ENCODE measurements at regions not wholly inside any gene's neighbourhood (a gene's known extent, or its start where the extent isn't known, plus 50 kb on each side); places are given as distances from the start of the nearest gene placed in this dataset.
A peak's percentile ranks its signal among the peaks of the same experiment; 100 is the strongest.

GRCh38 chr15:58306591-58307312 is 125.0 kb upstream of the LIPC start (continued):
- TF ChIP-seq YY1 (IDR thresholded peaks at IDR 0.05), result peak; percentile 94
- peak; percentile 97 for TF ChIP-seq SP1 (IDR thresholded peaks at IDR 0.05)

DNA sequence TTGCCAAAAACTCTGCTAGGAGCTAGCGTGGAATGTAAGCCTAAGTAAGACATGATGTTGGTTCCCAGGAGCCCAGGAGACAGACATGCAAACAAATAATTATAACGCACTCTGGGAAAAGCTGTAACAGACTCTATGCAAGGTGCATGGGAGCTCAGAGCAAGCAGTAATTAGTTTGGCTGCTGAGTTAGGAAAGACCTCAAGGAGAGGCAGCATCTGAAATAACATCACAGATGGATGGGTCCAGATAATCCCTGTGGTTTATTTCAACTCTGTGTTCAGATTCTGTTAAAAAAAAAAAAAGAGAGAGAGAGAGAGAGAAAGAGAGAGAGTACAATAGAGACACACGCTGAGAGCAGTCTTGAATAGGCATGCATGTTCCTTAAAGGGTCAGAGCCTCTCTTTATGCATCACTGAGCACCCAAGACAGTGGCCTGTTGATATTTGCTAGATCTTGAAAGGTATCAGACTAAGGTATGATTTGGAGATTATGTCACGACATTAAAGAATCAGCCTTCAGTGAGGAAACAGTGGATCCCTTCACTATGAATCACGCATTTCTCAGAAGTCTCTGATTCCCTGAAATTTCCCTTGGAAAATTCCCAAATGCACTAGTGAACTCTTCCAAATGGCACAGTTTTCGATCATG is 124.4 kb upstream of the LIPC start:
- 49% methylated on average over 6 of the region's 6 CpGs for WGBS
- H3K27ac ChIP-seq (ENCODE audit: low read depth in 1 of 2, low read length in 2 of 2), result peak overlapping the region; percentile 84 to 89
- peak overlapping the region in 1 of 2 donors; percentile 55 for H3K9ac ChIP-seq (ENCODE audit: low read depth in 1 of 2, low read length in 2 of 2)
- TF ChIP-seq NR2F2 (IDR thresholded peaks at IDR 0.05) (no peak), RXRA (IDR thresholded peaks at IDR 0.05) (peak in 1 of 2 donors; percentile 41), FOXA1 (IDR thresholded peaks at IDR 0.05) (no peak), RAD21 (IDR thresholded peaks at IDR 0.05) (peak in 1 of 2 donors; percentile 10), HNF4A (conservative IDR thresholded peaks at IDR 0.05) (peak in 1 of 2 donors; percentile 37), HNF4G (IDR thresholded peaks at IDR 0.05) (no peak), YY1 (IDR thresholded peaks at IDR 0.05) (peak; percentile 29), FOXA2 (IDR thresholded peaks at IDR 0.05) (no peak), TAF1 (conservative IDR thresholded peaks at IDR 0.05) (no peak), EGR1 (IDR thresholded peaks at IDR 0.05; ENCODE audit: low read depth in 2 of 2) (no peak), JUND (IDR thresholded peaks at IDR 0.05) (peak in 1 of 2 donors; percentile 36)
- TF ChIP-seq, protein P1, sequence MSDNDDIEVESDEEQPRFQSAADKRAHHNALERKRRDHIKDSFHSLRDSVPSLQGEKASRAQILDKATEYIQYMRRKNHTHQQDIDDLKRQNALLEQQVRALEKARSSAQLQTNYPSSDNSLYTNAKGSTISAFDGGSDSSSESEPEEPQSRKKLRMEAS (IDR thresholded peaks at IDR 0.05), result peak; percentile 25
- TF ChIP-seq, protein P2, sequence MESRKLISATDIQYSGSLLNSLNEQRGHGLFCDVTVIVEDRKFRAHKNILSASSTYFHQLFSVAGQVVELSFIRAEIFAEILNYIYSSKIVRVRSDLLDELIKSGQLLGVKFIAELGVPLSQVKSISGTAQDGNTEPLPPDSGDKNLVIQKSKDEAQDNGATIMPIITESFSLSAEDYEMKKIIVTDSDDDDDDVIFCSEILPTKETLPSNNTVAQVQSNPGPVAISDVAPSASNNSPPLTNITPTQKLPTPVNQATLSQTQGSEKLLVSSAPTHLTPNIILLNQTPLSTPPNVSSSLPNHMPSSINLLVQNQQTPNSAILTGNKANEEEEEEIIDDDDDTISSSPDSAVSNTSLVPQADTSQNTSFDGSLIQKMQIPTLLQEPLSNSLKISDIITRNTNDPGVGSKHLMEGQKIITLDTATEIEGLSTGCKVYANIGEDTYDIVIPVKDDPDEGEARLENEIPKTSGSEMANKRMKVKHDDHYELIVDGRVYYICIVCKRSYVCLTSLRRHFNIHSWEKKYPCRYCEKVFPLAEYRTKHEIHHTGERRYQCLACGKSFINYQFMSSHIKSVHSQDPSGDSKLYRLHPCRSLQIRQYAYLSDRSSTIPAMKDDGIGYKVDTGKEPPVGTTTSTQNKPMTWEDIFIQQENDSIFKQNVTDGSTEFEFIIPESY (IDR thresholded peaks at IDR 0.05), result no peak
- TF ChIP-seq, protein P3, sequence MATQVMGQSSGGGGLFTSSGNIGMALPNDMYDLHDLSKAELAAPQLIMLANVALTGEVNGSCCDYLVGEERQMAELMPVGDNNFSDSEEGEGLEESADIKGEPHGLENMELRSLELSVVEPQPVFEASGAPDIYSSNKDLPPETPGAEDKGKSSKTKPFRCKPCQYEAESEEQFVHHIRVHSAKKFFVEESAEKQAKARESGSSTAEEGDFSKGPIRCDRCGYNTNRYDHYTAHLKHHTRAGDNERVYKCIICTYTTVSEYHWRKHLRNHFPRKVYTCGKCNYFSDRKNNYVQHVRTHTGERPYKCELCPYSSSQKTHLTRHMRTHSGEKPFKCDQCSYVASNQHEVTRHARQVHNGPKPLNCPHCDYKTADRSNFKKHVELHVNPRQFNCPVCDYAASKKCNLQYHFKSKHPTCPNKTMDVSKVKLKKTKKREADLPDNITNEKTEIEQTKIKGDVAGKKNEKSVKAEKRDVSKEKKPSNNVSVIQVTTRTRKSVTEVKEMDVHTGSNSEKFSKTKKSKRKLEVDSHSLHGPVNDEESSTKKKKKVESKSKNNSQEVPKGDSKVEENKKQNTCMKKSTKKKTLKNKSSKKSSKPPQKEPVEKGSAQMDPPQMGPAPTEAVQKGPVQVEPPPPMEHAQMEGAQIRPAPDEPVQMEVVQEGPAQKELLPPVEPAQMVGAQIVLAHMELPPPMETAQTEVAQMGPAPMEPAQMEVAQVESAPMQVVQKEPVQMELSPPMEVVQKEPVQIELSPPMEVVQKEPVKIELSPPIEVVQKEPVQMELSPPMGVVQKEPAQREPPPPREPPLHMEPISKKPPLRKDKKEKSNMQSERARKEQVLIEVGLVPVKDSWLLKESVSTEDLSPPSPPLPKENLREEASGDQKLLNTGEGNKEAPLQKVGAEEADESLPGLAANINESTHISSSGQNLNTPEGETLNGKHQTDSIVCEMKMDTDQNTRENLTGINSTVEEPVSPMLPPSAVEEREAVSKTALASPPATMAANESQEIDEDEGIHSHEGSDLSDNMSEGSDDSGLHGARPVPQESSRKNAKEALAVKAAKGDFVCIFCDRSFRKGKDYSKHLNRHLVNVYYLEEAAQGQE (IDR thresholded peaks at IDR 0.05), result no peak
- no peak for DNase-seq (ENCODE audit: low spot score)
- no peaks in the 10 kb centered on the region for H3K27me3 ChIP-seq (ENCODE audit: control insufficient read depth in 4 of 4, insufficient read depth in 4 of 4, low read length in 3 of 4)
- no peak overlapping the region for H3K4me3 ChIP-seq (ENCODE audit: low read depth in 1 of 3, low read length in 3 of 3)
- H3K4me1 ChIP-seq (ENCODE audit: control insufficient read depth in 4 of 4, insufficient read depth in 4 of 4, low read length in 3 of 4), result peaks cover 9 to 35% (median 15%) of the 10 kb centered on the region in 4 donors
- H3K36me3 ChIP-seq (ENCODE audit: control insufficient read depth in 4 of 4, insufficient read depth in 3 of 4, low read depth in 1 of 4, low read length in 3 of 4), result no peaks in the 10 kb centered on the region
- no peaks in the 10 kb centered on the region for H3K9me3 ChIP-seq (ENCODE audit: control insufficient read depth in 4 of 4, low read length in 3 of 4)

Measured in liver (tissue), 7 donors.